ENCODE measurements at regions not wholly inside any gene's neighbourhood (a gene's known extent, or its start where the extent isn't known, plus 50 kb on each side); places are given as distances from the start of the nearest gene placed in this dataset.

- TF ChIP-seq, protein P1, sequence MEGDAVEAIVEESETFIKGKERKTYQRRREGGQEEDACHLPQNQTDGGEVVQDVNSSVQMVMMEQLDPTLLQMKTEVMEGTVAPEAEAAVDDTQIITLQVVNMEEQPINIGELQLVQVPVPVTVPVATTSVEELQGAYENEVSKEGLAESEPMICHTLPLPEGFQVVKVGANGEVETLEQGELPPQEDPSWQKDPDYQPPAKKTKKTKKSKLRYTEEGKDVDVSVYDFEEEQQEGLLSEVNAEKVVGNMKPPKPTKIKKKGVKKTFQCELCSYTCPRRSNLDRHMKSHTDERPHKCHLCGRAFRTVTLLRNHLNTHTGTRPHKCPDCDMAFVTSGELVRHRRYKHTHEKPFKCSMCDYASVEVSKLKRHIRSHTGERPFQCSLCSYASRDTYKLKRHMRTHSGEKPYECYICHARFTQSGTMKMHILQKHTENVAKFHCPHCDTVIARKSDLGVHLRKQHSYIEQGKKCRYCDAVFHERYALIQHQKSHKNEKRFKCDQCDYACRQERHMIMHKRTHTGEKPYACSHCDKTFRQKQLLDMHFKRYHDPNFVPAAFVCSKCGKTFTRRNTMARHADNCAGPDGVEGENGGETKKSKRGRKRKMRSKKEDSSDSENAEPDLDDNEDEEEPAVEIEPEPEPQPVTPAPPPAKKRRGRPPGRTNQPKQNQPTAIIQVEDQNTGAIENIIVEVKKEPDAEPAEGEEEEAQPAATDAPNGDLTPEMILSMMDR (IDR thresholded peaks at IDR 0.05): no peak
- TF ChIP-seq POLR2A (IDR thresholded peaks at IDR 0.05): no peak
These were observed 81.1 kb upstream of the RAPGEF2 start for GRCh38 chr4:159021597-159022385.
